Heart left ventricle (tissue), 16 donors: ENCODE measurements at regions not wholly inside any gene's neighbourhood (a gene's known extent, or its start where the extent isn't known, plus 50 kb on each side); places are given as distances from the start of the nearest gene placed in this dataset.

Source experiments
- ATAC-seq, 4 donors: fragments of 200-7000 bp; cut with Tn5 transposase; one replicate each; pipeline ENCODE4 v1.9.1; 2020 to 2022; ENCODE audit warnings: moderate library complexity in 4 of 4, mild to moderate bottlenecking in 3 of 4, moderate number of reproducible peaks in 1 of 4
- DNase-seq, 5 donors: peaks; one replicate each; pipeline ENCODE4 v3.0.0-alpha.2; 2020
- H3K27ac ChIP-seq, 12 donors: fragments of 200-600 bp; sonication (generic) in 4 of 12; one replicate each; pipeline versions ENCODE4 v1.5.0 to v1.8.0; 2016 to 2022; ENCODE audit warnings: mild to moderate bottlenecking in 2 of 12
- H3K27me3 ChIP-seq, 9 donors: fragments of 200-600 bp; sonication (generic) in 2 of 9; one replicate each; pipeline versions ENCODE4 v1.5.1 to v1.8.0; 2016 to 2022; ENCODE audit warnings: mild to moderate bottlenecking in 3 of 9
- H3K36me3 ChIP-seq, 9 donors: fragments of 200-600 bp; sonication (generic) in 2 of 9; one replicate each; pipeline versions ENCODE4 v1.5.0 to v1.8.0; 2018 to 2022; ENCODE audit warnings: mild to moderate bottlenecking in 2 of 9
- H3K4me1 ChIP-seq, 12 donors: fragments of 200-600 bp; sonication (generic) in 4 of 12; one replicate each; pipeline versions ENCODE4 v1.5.0 to v1.8.0; 2016 to 2022; ENCODE audit warnings: mild to moderate bottlenecking in 3 of 12
- H3K4me3 ChIP-seq, 12 donors: fragments of 200-600 bp; sonication (generic) in 4 of 12; one replicate each; pipeline versions ENCODE4 v1.5.0 to v1.8.0; 2017 to 2022; ENCODE audit warnings: mild to moderate bottlenecking in 9 of 12, moderate library complexity in 4 of 12
- H3K9me3 ChIP-seq, 12 donors: fragments of 200-600 bp; sonication (generic) in 4 of 12; one replicate each; pipeline versions ENCODE4 v1.5.0 to v1.8.0; 2016 to 2022; ENCODE audit warnings: mild to moderate bottlenecking in 1 of 12
- POLR2A ChIP-seq, 2 donors: fragments of 450-650 bp; IDR thresholded peaks; one replicate each; pipeline ENCODE4 v1.6.1; 2017; ENCODE audit warnings: antibody characterized with exemption in 2 of 2, mild to moderate bottlenecking in 2 of 2, moderate library complexity in 2 of 2
- WGBS, 4 donors: extraction: QIAGEN DNeasy Blood & Tissue Kit in 2 of 4; methylation state at CpG; one replicate each; pipeline versions ENCODE4 v1.1.5 to v1.1.7; 2013 to 2018; 5-methylcytosine and 5-hydroxymethylcytosine counted together
- intact Hi-C, 10 donors: fragments of 100-400 bp; cut with DNase I; formaldehyde crosslinking; loops; one replicate each; pipeline versions ENCODE4 v1.11.1 to v1.14.2; 2022
- TF ChIP-seq, protein P1 (sequence below), 12 donors: fragments of 200-600 bp; sonication (generic) in 4 of 12; IDR thresholded peaks; one replicate each; pipeline versions ENCODE4 v1.5.0 to v1.8.0; 2018 to 2022; ENCODE audit warnings: antibody characterized with exemption in 12 of 12, mild to moderate bottlenecking in 5 of 12
- donor health status: ischemic (EF 13 %, LVEDD 7.1; RV severe dilation, severe dysfunction).
- donor health status: healthy with polysubstance abuse.
- donor health status: DM: no; HTN: yes; CAD: no.
- donor health status: DM: no; HTN: no; CAD: no.
- donor health status: ischemic (EF 25% LVEDD 6.9; RV normal size, moderate dysfunction).
- donor health status: ischemic (EF 25% LVEDD 5.7; RV mildly dilated, moderate dysfunction).
- donor health status: healthy.
- donor health status: DM: yes; HTN: yes; CAD: no.
- donor health status: ischemic (EF 35%, LVEDD 5.7; RV mildly dilated, moderate dysfunction).
- donor health status: nonischemic (EF 11% LVEDD 7.7; RV severe dilation, severe dysfunction).
- donor health status: DM: yes; HTN: yes; CAD: no.
- donor health status: PGD.
- donor health status: ischemic (EF 29% LVEDD 5.4; RV normal size, mild dysfunction).
- donor health status: nonischemic (EF 23%, LVEDD 6.1; RV moderate dilation, normal function).

DNA sequence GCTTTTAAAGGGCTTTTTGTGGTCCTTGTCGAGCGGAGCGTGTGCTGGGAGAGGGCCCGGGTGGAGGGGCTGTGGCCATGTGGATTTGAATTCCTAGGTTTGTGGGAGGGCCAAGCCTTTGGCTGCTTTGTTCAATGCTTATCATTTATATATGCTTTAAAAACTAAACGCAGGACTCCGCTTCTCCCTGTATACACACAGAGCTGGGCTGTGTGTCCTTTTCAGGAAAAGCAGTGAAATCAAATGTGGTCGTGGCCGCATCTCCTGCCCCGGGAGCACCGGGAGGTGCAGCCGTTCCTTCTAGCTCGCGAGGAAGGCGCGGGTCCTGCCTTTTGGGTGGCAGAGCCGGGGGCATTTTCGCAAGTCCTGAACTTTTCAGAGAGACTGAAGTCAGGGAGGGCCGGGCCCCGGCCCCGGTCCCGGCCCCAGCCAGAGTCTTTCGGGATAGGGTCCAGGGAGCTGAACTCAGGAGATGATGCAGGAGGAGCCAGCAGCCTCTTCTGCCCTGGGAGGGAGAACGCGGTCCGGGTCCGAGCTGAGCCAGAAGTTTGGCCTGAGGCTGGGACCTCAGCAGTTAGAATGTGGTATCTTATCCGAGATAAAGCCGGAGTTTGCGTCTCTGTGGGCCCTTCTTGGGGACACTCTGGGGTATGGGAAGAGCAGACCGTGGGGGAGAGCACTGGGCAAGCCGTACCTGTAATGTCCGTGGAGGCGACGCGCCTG lies 158.8 kb downstream of the C9orf152 start:
- intact Hi-C loops: loop anchor here in 6 of 10 donors (5.0 to 10.0 kb wide), 5 partner anchors 78 to 137 kb away; no protein-coding TSS in a partner anchor
- TF ChIP-seq, protein P1, sequence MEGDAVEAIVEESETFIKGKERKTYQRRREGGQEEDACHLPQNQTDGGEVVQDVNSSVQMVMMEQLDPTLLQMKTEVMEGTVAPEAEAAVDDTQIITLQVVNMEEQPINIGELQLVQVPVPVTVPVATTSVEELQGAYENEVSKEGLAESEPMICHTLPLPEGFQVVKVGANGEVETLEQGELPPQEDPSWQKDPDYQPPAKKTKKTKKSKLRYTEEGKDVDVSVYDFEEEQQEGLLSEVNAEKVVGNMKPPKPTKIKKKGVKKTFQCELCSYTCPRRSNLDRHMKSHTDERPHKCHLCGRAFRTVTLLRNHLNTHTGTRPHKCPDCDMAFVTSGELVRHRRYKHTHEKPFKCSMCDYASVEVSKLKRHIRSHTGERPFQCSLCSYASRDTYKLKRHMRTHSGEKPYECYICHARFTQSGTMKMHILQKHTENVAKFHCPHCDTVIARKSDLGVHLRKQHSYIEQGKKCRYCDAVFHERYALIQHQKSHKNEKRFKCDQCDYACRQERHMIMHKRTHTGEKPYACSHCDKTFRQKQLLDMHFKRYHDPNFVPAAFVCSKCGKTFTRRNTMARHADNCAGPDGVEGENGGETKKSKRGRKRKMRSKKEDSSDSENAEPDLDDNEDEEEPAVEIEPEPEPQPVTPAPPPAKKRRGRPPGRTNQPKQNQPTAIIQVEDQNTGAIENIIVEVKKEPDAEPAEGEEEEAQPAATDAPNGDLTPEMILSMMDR (IDR thresholded peaks at IDR 0.05): no peak
- no peak for TF ChIP-seq POLR2A (IDR thresholded peaks at IDR 0.05)
- ATAC-seq: peak in 3 of 4 donors; percentile 26 to 38 (median 36)
- Histone ChIP-seq H3K27me3 (no peaks in the 10 kb centered on the region), H3K27ac (peak overlapping the region; percentile 35 to 91 (median 83)), H3K36me3 (no peaks in the 10 kb centered on the region), H3K4me3 (peak overlapping the region; percentile 72 to 91 (median 86)), H3K4me1 (peaks cover 3 to 54% (median 30%) of the 10 kb centered on the region in 12 donors), H3K9me3 (no peaks in the 10 kb centered on the region)
- 3 to 7% (median 4%) methylated on average over 34 to 35 of the region's 35 CpGs for WGBS, 4 donors
- DNase-seq: peak in 1 of 5 donors; percentile 66

DNA sequence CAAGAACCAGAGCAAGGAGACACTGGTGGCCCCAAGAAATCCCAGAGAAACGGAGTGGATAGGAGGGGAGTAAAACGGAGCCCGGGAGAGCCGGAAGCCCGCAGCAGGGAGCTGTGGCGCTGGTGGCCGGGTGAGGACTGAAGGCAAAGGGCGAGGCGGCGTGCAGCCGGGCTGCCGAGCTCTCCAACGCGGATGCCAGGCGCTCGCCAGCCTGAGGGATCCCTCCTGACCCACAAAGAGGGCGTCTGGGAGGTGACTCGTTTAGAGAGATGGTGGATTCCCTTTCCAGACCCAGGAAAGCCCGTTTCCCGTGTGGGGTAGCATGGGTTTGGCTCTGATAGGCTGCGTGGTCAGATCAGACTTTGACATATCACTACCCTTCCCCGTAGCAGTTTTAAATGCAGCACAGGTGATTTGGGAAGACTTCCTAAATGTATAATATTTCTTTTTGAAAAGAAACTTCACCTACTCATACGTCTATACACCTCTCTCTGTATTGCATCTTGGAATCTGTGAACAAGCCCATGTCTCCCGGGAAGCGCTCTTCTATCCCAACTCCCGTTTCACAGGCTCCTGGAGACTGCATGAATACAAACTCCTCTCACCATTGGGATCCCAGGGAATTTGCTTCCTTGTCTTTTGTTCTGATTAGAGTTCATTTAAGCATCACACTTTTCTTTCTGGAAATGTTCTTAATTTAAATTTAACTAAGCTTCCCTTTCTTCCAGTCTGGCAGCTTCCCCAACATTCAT lies 158.1 kb downstream of the C9orf152 start:
- H3K27ac ChIP-seq: peak overlapping the region; percentile 35 to 91 (median 83)
- ATAC-seq (peak; percentile 40 to 60 (median 46)), DNase-seq (peak in 4 of 5 donors; percentile 44 to 69 (median 50))
- peaks cover 0 to 4% (median 0%) of the 10 kb centered on the region in 9 donors for H3K36me3 ChIP-seq
- peaks cover 3 to 54% (median 30%) of the 10 kb centered on the region in 12 donors for H3K4me1 ChIP-seq
- no peaks in the 10 kb centered on the region for H3K9me3 ChIP-seq
- no peak for TF ChIP-seq POLR2A (IDR thresholded peaks at IDR 0.05)
- TF ChIP-seq, protein P1 (IDR thresholded peaks at IDR 0.05): peak in 1 of 12 donors; percentile 8
- H3K27me3 ChIP-seq: no peaks in the 10 kb centered on the region
- peak overlapping the region; percentile 72 to 91 (median 86) for H3K4me3 ChIP-seq
- intact Hi-C loops: loop anchor here in 7 of 10 donors (2.0 to 10.0 kb wide), 8 partner anchors 77 to 475 kb away; no protein-coding TSS in a partner anchor
- WGBS, 4 donors: 8 to 22% (median 12%) methylated on average over 24 to 26 of the region's 26 CpGs

DNA sequence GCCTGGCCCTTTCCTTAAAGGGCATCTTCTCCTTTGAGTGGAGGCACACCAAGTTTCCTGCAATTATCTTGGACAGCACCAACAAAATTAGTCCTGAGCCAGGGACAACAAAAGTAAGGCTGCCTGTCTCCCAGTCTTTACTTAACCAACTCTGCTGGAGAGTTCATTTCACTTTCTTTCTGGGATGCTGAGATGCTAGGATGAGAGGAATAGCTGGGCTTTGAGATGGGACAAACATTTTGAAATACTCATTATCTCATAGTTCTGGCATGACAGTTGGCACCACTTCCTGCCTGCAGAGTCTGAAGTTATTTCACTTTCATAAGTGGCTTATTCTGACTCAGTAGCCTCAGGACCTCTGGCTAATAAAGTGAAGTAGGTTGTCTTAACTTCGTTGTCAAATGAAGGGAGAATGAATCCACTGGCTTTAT lies 157.0 kb downstream of the C9orf152 start:
- Histone ChIP-seq H3K4me3 (peak overlapping the region in 10 of 12 donors; percentile 72 to 91 (median 88)), H3K27me3 (no peaks in the 10 kb centered on the region), H3K9me3 (no peaks in the 10 kb centered on the region), H3K36me3 (peaks cover 0 to 4% (median 0%) of the 10 kb centered on the region in 9 donors), H3K4me1 (peaks cover 3 to 62% (median 33%) of the 10 kb centered on the region in 12 donors), H3K27ac (peak overlapping the region in 11 of 12 donors; percentile 62 to 91 (median 83))
- TF ChIP-seq, protein P1 (IDR thresholded peaks at IDR 0.05): no peak
- TF ChIP-seq POLR2A (IDR thresholded peaks at IDR 0.05): no peak
- WGBS, 4 donors: 7 to 21% (median 17%) methylated on average over 1 of the region's 1 CpG
- DNase-seq (peak in 1 of 5 donors; percentile 34), ATAC-seq (peak; percentile 5 to 20 (median 11))
- intact Hi-C loops: loop anchor here in 3 of 10 donors (2.0 to 10.0 kb wide), 3 partner anchors 94 to 476 kb away; no protein-coding TSS in a partner anchor
